SK-N-DZ (cell line): ENCODE measurements at regions not wholly inside any gene's neighbourhood (a gene's known extent, or its start where the extent isn't known, plus 50 kb on each side); places are given as distances from the start of the nearest gene placed in this dataset.

Source experiments
- DNase-seq: peaks from one replicate; pipeline ENCODE4 v3.0.0-alpha.2; 2015; ENCODE audit warnings: low spot score

- no peak for DNase-seq
Observed at GRCh38 chr21:36554411-36555157, 74.7 kb upstream of the CLDN14 start.

GRCh38 chr21:36555199-36555800 lies 75.4 kb upstream of the CLDN14 start:
- no peak for DNase-seq

- DNase-seq: no peak
Observed at GRCh38 chr21:36557316-36557715, 77.4 kb upstream of the CLDN14 start.

GRCh38 chr21:36560933-36561575 lies 81.1 kb upstream of the CLDN14 start:
- DNase-seq: no peak

GRCh38 chr21:36563341-36563926 lies 83.5 kb upstream of the CLDN14 start:
- DNase-seq: no peak

GRCh38 chr21:36564647-36565046 lies 84.7 kb upstream of the CLDN14 start:
- DNase-seq: no peak

- no peak for DNase-seq
Observed at GRCh38 chr21:36565540-36565939, 85.6 kb upstream of the CLDN14 start.

GRCh38 chr21:36566644-36567043 lies 86.7 kb upstream of the CLDN14 start:
- no peak for DNase-seq

GRCh38 chr21:36567216-36567885 lies 87.4 kb upstream of the CLDN14 start:
- DNase-seq: no peak

- no peak for DNase-seq
Observed at GRCh38 chr21:36569511-36569910, 89.6 kb upstream of the CLDN14 start.

- no peak for DNase-seq
Observed at GRCh38 chr21:36571556-36571955, 91.6 kb upstream of the CLDN14 start.

GRCh38 chr21:36572039-36572438 lies 92.1 kb upstream of the CLDN14 start:
- no peak for DNase-seq

GRCh38 chr21:36575306-36575705 lies 95.4 kb upstream of the CLDN14 start:
- DNase-seq: no peak

GRCh38 chr21:36576441-36576840 lies 96.5 kb upstream of the CLDN14 start:
- DNase-seq: no peak

- no peak for DNase-seq
Observed at GRCh38 chr21:36579898-36580297, 100.0 kb upstream of the CLDN14 start.

GRCh38 chr21:36582271-36582670 lies 102.3 kb upstream of the CLDN14 start:
- no peak for DNase-seq

GRCh38 chr21:36583591-36583990 lies 103.7 kb upstream of the CLDN14 start:
- DNase-seq: no peak

GRCh38 chr21:36584980-36585940 lies 105.3 kb upstream of the CLDN14 start:
- DNase-seq: no peak

GRCh38 chr21:36587388-36587787 lies 107.5 kb upstream of the CLDN14 start:
- no peak for DNase-seq

- DNase-seq: no peak
Observed at GRCh38 chr21:36589352-36589971, 109.5 kb upstream of the SIM2 start.
